GM12875 (cell line): ENCODE measurements at regions not wholly inside any gene's neighbourhood (a gene's known extent, or its start where the extent isn't known, plus 50 kb on each side); places are given as distances from the start of the nearest gene placed in this dataset.

Experiments
- H3K4me3 ChIP-seq: one replicate; pipeline ENCODE4 v1.5.1; 2011; ENCODE audit warnings: low read depth, low read length, control low read depth
- TF ChIP-seq, protein P1 (sequence below): IDR thresholded peaks from 2 replicates; pipeline ENCODE4 v1.5.1; 2011; ENCODE audit warnings: low read depth, mild to moderate bottlenecking, control low read depth, inconsistent platforms, low read length, moderate library complexity, borderline replicate concordance; ENCODE audit not compliant: insufficient read depth

GRCh38 chr6:133629970-133630369 lies 258.9 kb upstream of the TCF21 start:
- TF ChIP-seq, protein P1, sequence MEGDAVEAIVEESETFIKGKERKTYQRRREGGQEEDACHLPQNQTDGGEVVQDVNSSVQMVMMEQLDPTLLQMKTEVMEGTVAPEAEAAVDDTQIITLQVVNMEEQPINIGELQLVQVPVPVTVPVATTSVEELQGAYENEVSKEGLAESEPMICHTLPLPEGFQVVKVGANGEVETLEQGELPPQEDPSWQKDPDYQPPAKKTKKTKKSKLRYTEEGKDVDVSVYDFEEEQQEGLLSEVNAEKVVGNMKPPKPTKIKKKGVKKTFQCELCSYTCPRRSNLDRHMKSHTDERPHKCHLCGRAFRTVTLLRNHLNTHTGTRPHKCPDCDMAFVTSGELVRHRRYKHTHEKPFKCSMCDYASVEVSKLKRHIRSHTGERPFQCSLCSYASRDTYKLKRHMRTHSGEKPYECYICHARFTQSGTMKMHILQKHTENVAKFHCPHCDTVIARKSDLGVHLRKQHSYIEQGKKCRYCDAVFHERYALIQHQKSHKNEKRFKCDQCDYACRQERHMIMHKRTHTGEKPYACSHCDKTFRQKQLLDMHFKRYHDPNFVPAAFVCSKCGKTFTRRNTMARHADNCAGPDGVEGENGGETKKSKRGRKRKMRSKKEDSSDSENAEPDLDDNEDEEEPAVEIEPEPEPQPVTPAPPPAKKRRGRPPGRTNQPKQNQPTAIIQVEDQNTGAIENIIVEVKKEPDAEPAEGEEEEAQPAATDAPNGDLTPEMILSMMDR: no peak
- H3K4me3 ChIP-seq: no peak overlapping the region

DNA sequence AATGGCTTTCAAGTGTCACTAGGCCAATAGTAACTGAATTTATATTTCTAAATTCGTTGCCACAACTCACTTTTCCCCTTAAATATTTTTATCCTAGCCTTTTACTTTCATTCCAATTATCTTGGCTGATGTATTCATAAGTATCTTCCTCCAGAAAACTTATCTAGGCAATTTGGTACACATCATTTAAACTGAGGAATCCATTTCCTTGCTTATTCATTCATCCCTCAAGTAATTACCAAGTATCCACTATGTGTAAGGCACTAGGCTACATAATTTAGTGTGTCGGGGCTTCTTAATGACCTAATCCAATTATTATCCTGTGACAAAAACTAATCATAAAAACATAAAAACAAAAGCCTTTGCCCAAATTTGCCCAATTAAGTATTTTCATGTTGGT lies 258.3 kb upstream of the TCF21 start:
- no peak overlapping the region for H3K4me3 ChIP-seq
- TF ChIP-seq, protein P1: no peak

- TF ChIP-seq, protein P1: no peak
These were observed 257.5 kb upstream of the TCF21 start for GRCh38 chr6:133631421-133631820.

GRCh38 chr6:133632206-133632605 lies 256.7 kb upstream of the TCF21 start:
- TF ChIP-seq, protein P1: no peak
- no peak overlapping the region for H3K4me3 ChIP-seq

More at GRCh38 chr6:133631421-133631820, 257.5 kb upstream of the TCF21 start:
- no peak overlapping the region for H3K4me3 ChIP-seq

GRCh38 chr6:133632906-133633305 lies 256.0 kb upstream of the TCF21 start:
- TF ChIP-seq, protein P1: no peak
- H3K4me3 ChIP-seq: no peak overlapping the region

DNA sequence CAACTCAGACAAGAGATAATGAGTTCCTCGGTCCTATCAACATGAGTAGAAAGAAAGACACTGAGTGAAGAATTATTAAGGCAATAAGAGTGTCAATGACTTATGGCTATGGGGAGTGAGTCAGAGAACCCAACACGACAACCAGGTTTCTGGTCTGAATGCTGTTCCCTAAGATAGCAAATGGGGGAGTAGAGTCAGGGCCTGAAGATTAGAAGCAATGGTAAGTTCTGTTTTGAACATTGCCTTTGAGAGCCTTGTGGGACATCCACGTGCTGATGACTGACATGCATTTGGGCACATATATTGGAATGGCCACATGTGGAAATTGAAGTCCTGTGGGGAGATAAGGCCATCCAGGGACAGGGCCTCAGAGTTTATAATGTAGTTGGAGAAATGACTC lies 254.4 kb upstream of the TCF21 start:
- TF ChIP-seq, protein P1: no peak
- H3K4me3 ChIP-seq: no peak overlapping the region

- TF ChIP-seq, protein P1: no peak
- no peak overlapping the region for H3K4me3 ChIP-seq
These were observed 253.5 kb upstream of the TCF21 start for GRCh38 chr6:133635447-133635846.
